ENCODE measurements at regions not wholly inside any gene's neighbourhood (a gene's known extent, or its start where the extent isn't known, plus 50 kb on each side); places are given as distances from the start of the nearest gene placed in this dataset.

GRCh38 chr1:80417671-80418070, 1383.1 kb upstream of the ADGRL2 start:
- TF ChIP-seq POLR2AphosphoS5 (IDR thresholded peaks at IDR 0.05; ENCODE audit: low read depth) (no peak), CTCF (IDR thresholded peaks at IDR 0.05; ENCODE audit: insufficient read depth, low read length) (no peak), REST (IDR thresholded peaks at IDR 0.05; ENCODE audit: insufficient replicate concordance, low read depth) (no peak), SPI1 (IDR thresholded peaks at IDR 0.05; ENCODE audit: borderline replicate concordance, low read depth) (no peak), GABPA (IDR thresholded peaks at IDR 0.05; ENCODE audit: low read depth) (no peak)
- no peak for DNase-seq (ENCODE audit: low read depth in 1 of 2, low spot score in 1 of 2)
- Histone ChIP-seq H3K27me3 (ENCODE audit: insufficient read depth, poor library complexity, severe bottlenecking) (no peaks in the 10 kb centered on the region), H3K27ac (replicated peaks) (no peak overlapping the region), H3K4me3 (replicated peaks; ENCODE audit: insufficient read depth, low read length) (no peak overlapping the region)

GRCh38 chr1:80413969-80414368, 1386.8 kb upstream of the ADGRL2 start:
- DNase-seq (ENCODE audit: low read depth in 1 of 2, low spot score in 1 of 2) = no peak
- TF ChIP-seq POLR2AphosphoS5 (IDR thresholded peaks at IDR 0.05; ENCODE audit: low read depth) (no peak), REST (IDR thresholded peaks at IDR 0.05; ENCODE audit: insufficient replicate concordance, low read depth) (no peak), SPI1 (IDR thresholded peaks at IDR 0.05; ENCODE audit: borderline replicate concordance, low read depth) (no peak), CTCF (IDR thresholded peaks at IDR 0.05; ENCODE audit: insufficient read depth, low read length) (no peak), GABPA (IDR thresholded peaks at IDR 0.05; ENCODE audit: low read depth) (no peak)
- H3K4me3 ChIP-seq (replicated peaks; ENCODE audit: insufficient read depth, low read length) = no peak overlapping the region
- H3K27me3 ChIP-seq (ENCODE audit: insufficient read depth, poor library complexity, severe bottlenecking) = no peaks in the 10 kb centered on the region
- no peak overlapping the region for H3K27ac ChIP-seq (replicated peaks)

- no peak overlapping the region for H3K4me3 ChIP-seq (replicated peaks; ENCODE audit: insufficient read depth, low read length)
Measured at GRCh38 chr1:80410233-80410632, 1390.5 kb upstream of the ADGRL2 start.

More at GRCh38 chr1:80410233-80410632, 1390.5 kb upstream of the ADGRL2 start:
- Histone ChIP-seq H3K27me3 (ENCODE audit: insufficient read depth, poor library complexity, severe bottlenecking) (no peaks in the 10 kb centered on the region), H3K27ac (replicated peaks) (no peak overlapping the region)
- TF ChIP-seq POLR2AphosphoS5 (IDR thresholded peaks at IDR 0.05; ENCODE audit: low read depth) (no peak), GABPA (IDR thresholded peaks at IDR 0.05; ENCODE audit: low read depth) (no peak), SPI1 (IDR thresholded peaks at IDR 0.05; ENCODE audit: borderline replicate concordance, low read depth) (no peak), REST (IDR thresholded peaks at IDR 0.05; ENCODE audit: insufficient replicate concordance, low read depth) (no peak), CTCF (IDR thresholded peaks at IDR 0.05; ENCODE audit: insufficient read depth, low read length) (no peak)
- no peak for DNase-seq (ENCODE audit: low read depth in 1 of 2, low spot score in 1 of 2)
